A673 (cell line): ENCODE measurements at regions not wholly inside any gene's neighbourhood (a gene's known extent, or its start where the extent isn't known, plus 50 kb on each side); places are given as distances from the start of the nearest gene placed in this dataset.

Source experiments
- BruUV-seq: library from RNA; stranded (reverse); fragments of 400-500 nt; replicated peaks from 2 replicates; lab custom pipeline; 2021; lab: Mats Ljungman, UMichigan
- CTCF ChIA-PET: fragments of 300-600 bp; sonication (Branson Sonifier 250); formaldehyde crosslinking; loops from one replicate; lab custom pipeline; 2022; ENCODE audit warnings: antibody characterized with exemption; lab: Charles Lee
- POLR2A ChIA-PET: fragments of 300-600 bp; sonication (Branson Sonifier 250); formaldehyde crosslinking; loops from one replicate; lab custom pipeline; 2022; ENCODE audit warnings: antibody characterized with exemption; ENCODE audit not compliant: low non-redundant PET; lab: Charles Lee
- DNase-seq: peaks from one replicate; pipeline ENCODE4 v3.0.0-alpha.2; 2015; ENCODE audit warnings: low spot score
- H3K27ac ChIP-seq: fragments of 200-600 bp; sonication (generic); 2 replicates; pipeline ENCODE4 v1.5.1; 2016; ENCODE audit warnings: mixed run types, low read depth, mild to moderate bottlenecking, mixed read lengths, antibody characterized with exemption, low read length; ENCODE audit not compliant: poor library complexity, severe bottlenecking
- H3K27me3 ChIP-seq: fragments of 200-600 bp; sonication (generic); replicated peaks from 2 replicates; pipeline ENCODE4 v1.6.1; 2017; ENCODE audit warnings: mixed run types, low read depth, mild to moderate bottlenecking, mixed read lengths, antibody characterized with exemption, low read length; ENCODE audit not compliant: insufficient read depth, poor library complexity
- H3K36me3 ChIP-seq: fragments of 200-600 bp; sonication (generic); 2 replicates; pipeline ENCODE4 v1.6.1; 2016; ENCODE audit warnings: mixed run types, mild to moderate bottlenecking, mixed read lengths, antibody characterized with exemption, low read length; ENCODE audit not compliant: insufficient read depth, poor library complexity, severe bottlenecking
- H3K4me1 ChIP-seq: fragments of 200-600 bp; sonication (generic); 2 replicates; pipeline ENCODE4 v1.6.1; 2017; ENCODE audit warnings: mixed run types, mild to moderate bottlenecking, mixed read lengths, antibody characterized with exemption, low read length; ENCODE audit not compliant: insufficient read depth, poor library complexity, severe bottlenecking
- H3K4me3 ChIP-seq: fragments of 200-600 bp; sonication (generic); 2 replicates; pipeline ENCODE4 v1.5.1; 2016; ENCODE audit warnings: low read depth, mixed run types, mild to moderate bottlenecking, mixed read lengths, low read length; ENCODE audit not compliant: poor library complexity, severe bottlenecking
- H3K9me3 ChIP-seq: fragments of 200-600 bp; sonication (generic); 2 replicates; pipeline ENCODE4 v1.6.1; 2016; ENCODE audit warnings: mixed run types, low read depth, mild to moderate bottlenecking, mixed read lengths, antibody characterized with exemption, low read length; ENCODE audit not compliant: poor library complexity, severe bottlenecking
- CTCF ChIP-seq: fragments of 300-800, 200-600 bp; sonication (generic); conservative IDR thresholded peaks from 2 replicates; pipeline ENCODE4 v1.5.1; 2017; ENCODE audit warnings: low read depth, mild to moderate bottlenecking, antibody characterized with exemption, low read length, moderate library complexity, mixed read lengths
- EZH2 ChIP-seq: fragments of 200-600 bp; sonication (generic); IDR thresholded peaks from 2 replicates; pipeline ENCODE4 v1.6.1; 2017; ENCODE audit warnings: borderline replicate concordance, low read depth, mild to moderate bottlenecking, mixed read lengths, antibody characterized with exemption, low read length; ENCODE audit not compliant: poor library complexity, severe bottlenecking
- intact Hi-C: fragments of 100-400 bp; cut with micrococcal nuclease; formaldehyde crosslinking; loops from one replicate; pipeline ENCODE4 v1.10.0; 2022; ENCODE audit not compliant: unreplicated experiment

DNA sequence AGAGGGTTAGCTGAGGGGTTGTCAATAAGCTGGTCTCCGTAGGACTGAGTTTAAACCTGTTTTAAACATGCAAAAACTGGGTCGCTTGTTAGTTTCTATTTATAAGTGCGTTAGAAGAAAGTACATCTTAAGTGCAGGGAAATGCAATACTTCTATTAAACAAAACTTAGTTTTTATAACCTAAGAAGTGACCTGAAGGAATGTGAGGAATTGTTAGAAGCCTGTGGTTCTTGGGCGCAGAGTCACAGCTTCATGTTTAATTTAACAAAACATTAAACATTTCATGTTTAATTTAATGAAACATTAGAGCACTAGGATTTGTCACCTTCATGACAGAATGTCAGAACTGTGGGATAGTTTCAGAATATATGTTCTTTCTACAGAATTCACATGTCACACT lies 469.2 kb upstream of the WWC1 start:
- BruUV-seq, result no TSS peak
- Histone ChIP-seq H3K27ac (no peak overlapping the region), H3K36me3 (no peaks in the 10 kb centered on the region), H3K27me3 (no peaks in the 10 kb centered on the region), H3K4me3 (no peak overlapping the region), H3K9me3 (no peaks in the 10 kb centered on the region), H3K4me1 (peaks cover 32% of the 10 kb centered on the region)
- no peak for TF ChIP-seq EZH2
- no peak for TF ChIP-seq CTCF
- ChIA-PET POLR2A (no interaction called here), CTCF (no interaction called here)
- DNase-seq, result no peak
- intact Hi-C loops, result no loop called here

DNA sequence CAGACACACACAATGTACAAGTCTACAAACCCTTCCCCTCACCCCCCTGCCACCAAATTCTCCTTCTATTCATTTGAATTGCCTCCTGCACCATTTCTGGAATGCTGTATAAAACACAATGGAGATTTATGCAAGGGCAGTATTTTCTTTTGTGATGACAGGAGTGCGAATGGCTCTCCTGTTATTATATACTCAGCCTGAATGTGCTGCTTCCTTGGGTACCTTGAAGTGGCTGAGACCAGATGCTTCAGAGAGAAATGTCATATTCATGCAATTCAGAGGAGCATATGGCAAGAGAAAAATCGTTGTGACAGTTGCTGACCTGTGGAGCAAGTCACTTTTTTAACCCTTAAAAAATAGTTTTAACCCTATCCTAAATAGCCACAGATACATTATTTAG lies 468.0 kb upstream of the WWC1 start:
- intact Hi-C loops, result no loop called here
- Histone ChIP-seq H3K9me3 (no peaks in the 10 kb centered on the region), H3K27ac (no peak overlapping the region), H3K4me1 (peaks cover 32% of the 10 kb centered on the region), H3K36me3 (no peaks in the 10 kb centered on the region), H3K27me3 (no peaks in the 10 kb centered on the region), H3K4me3 (no peak overlapping the region)
- POLR2A ChIA-PET, result no interaction called here
- CTCF ChIA-PET, result no interaction called here
- DNase-seq, result no peak
- TF ChIP-seq EZH2, result no peak
- TF ChIP-seq CTCF, result no peak
- no TSS peak for BruUV-seq

GRCh38 chr5:167827766-167828165 lies 463.7 kb upstream of the WWC1 start:
- BruUV-seq, result no TSS peak
- Histone ChIP-seq H3K27ac (no peak overlapping the region), H3K4me1 (peaks cover 17% of the 10 kb centered on the region), H3K36me3 (no peaks in the 10 kb centered on the region), H3K9me3 (no peaks in the 10 kb centered on the region), H3K27me3 (no peaks in the 10 kb centered on the region), H3K4me3 (no peak overlapping the region)
- TF ChIP-seq EZH2, result no peak
- TF ChIP-seq CTCF, result no peak
- intact Hi-C loops, result no loop called here
- POLR2A ChIA-PET, result no interaction called here
- DNase-seq, result no peak
- CTCF ChIA-PET, result no interaction called here
